GM12874 (cell line): ENCODE measurements at regions not wholly inside any gene's neighbourhood (a gene's known extent, or its start where the extent isn't known, plus 50 kb on each side); places are given as distances from the start of the nearest gene placed in this dataset.

Source experiments
- TF ChIP-seq, protein P1 (sequence below): IDR thresholded peaks from 2 replicates; pipeline ENCODE4 v1.5.1; 2011; ENCODE audit warnings: low read depth, mild to moderate bottlenecking, control low read depth, low read length, moderate library complexity; ENCODE audit not compliant: insufficient read depth

DNA sequence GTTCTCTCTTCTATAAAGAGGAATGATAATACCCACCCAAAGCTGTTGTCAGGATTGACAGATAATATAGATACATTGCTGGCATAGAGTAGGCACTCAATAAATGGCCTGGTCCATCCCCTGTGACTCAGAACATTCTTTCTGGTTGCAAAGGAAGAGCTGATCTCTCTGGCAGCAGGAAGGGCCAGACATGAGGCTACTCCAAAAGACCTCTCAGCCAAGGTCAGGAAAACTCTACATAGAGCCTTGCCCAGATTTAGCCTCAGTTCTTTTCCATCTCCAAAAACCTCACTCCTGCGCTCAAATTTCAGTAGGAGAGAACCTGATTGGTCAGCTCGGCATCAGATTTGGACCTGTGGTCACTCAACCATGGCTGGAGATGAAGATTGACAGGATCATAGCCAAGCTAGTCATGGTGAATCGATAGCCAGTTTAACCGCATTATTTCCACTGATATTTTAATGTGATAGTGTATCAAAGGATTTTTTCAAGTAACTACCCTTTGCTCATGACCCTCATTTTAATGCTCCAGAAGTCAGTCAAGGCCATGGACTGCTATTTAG is 319.6 kb downstream of the DRD1 start:
- TF ChIP-seq, protein P1, sequence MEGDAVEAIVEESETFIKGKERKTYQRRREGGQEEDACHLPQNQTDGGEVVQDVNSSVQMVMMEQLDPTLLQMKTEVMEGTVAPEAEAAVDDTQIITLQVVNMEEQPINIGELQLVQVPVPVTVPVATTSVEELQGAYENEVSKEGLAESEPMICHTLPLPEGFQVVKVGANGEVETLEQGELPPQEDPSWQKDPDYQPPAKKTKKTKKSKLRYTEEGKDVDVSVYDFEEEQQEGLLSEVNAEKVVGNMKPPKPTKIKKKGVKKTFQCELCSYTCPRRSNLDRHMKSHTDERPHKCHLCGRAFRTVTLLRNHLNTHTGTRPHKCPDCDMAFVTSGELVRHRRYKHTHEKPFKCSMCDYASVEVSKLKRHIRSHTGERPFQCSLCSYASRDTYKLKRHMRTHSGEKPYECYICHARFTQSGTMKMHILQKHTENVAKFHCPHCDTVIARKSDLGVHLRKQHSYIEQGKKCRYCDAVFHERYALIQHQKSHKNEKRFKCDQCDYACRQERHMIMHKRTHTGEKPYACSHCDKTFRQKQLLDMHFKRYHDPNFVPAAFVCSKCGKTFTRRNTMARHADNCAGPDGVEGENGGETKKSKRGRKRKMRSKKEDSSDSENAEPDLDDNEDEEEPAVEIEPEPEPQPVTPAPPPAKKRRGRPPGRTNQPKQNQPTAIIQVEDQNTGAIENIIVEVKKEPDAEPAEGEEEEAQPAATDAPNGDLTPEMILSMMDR, result no peak

DNA sequence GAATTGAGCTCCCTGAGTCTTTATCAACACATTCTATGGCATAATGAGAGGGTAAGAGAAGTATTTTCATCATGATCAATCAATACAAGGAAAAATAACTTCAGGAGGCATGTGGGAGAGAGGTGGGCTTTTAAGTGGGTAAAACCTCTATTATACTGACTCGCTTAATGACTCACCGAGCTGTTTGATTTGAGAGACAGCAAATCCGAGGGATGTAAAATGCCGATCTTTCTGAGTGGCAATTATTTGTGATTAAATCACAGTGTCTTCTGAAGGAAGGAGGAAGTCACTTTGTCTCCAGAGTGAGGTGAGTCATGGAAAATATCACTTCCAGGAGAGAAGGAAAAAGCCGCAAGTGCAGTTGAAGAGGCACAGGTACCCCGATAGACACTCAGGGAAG is 320.4 kb downstream of the DRD1 start:
- TF ChIP-seq, protein P1, result no peak

DNA sequence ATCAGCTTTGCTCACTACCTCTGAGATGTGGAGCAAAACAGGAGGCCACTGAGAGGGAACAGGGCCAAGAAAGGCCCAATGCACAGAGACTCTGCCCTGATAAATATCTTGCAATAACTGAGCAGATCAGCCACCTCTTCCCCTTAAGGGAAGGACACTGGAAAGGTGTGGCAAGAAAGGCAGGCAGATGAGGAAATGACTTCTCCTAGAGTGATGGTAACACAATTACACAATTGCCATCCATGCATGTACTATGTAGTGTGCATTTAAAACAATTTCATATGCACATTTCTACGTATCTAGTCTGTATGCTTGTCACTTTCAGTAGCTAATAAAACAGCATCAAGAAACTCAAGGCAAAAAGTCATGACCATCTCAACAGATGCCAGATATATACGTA is 322.5 kb downstream of the DRD1 start:
- TF ChIP-seq, protein P1, result no peak

DNA sequence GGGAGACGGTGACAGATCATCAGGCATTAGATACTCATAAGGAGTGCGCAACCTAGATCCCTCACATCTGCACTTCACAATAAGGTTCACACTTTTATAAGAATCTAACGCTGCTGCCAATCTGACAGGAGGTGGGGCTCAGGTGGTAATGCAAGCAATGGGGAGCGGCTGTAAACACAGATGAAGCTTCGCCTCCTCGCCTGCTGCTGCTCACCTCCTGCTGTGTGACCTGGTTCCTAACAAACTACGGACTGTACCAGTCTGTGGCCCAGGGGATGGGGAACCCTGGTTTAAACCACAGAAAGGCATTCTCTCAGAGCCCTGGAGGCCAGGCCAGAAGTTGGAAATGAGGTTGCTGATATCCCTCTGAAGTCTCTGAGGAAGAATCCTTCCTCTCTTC is 323.6 kb downstream of the DRD1 start:
- TF ChIP-seq, protein P1, result no peak

DNA sequence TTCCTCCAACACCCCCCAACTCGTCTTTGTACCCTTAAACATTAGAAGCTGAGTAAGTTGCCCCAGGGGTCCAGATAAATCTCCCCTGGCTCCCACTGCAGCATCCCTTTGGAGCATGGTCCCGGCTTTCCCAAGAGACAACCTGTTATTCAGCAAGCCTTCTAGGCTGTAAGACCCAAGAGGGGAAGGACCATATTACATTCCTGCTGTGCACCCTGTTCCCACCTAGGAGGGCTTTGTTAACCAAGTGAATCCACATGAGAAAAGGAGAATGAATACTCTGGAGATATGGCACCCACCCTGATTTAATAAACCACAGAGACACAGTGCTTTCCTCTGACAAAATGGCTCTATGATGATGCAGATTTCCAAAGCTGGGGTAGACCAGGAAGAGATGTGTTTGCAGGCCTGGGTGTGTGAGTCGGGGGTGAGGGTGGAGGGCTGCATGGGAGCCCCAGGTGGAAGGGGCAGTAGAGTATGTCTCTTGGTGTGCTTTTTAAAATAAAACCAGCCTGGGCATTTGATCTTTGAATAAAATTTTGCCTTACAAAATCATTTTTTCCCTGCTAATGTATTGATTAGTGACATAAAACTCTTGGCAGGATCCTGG is 325.2 kb downstream of the DRD1 start:
- TF ChIP-seq, protein P1, result no peak

DNA sequence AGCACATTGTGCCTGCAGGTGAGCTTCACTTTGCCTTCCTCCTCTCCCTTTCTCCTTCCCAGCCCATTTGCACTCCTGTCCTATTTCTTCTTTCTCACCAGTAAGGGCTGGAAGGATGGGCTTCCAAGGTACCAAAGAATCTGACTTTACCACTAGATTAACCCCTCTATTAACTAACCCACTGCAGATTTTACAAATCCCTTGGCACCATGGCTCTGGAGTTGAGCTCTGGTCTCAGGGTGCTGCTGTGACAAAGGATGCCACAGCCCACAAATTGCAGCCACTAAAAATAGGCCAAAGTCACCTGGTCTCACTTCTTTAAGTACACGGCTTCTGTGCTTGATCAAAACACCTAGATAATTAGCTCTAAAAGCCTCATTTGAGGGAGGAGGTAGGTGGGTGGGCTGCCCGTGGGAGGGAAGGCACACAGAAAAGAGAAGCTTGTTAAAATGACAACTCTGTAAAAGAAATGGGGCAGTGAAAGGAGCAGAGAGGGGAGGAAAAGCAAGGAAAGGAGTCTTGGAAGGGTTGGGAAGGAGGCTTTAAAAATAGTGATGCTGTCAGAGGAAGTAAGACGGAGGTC is 327.4 kb downstream of the DRD1 start:
- TF ChIP-seq, protein P1, result no peak

DNA sequence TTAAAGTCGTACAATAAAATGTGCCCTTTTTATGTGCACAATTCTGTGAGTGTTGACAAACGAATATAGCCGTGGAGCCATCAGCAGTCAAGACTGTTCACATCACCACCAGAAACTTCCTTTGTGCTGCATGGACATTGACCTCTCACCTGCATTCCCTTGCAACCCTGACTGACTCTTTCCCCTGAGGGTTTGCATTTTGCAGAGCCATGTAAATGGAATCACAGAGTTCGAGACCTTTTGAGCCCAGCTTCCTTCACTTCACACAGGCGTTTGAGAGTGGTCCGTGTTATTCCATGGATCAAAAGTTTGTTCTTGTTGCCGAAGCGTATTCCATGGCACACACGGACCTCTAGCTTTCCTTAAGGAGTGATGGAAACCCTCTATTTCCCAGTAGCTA is 328.2 kb downstream of the DRD1 start:
- TF ChIP-seq, protein P1, result no peak
